ENCODE measurements at regions not wholly inside any gene's neighbourhood (a gene's known extent, or its start where the extent isn't known, plus 50 kb on each side); places are given as distances from the start of the nearest gene placed in this dataset.

DNA sequence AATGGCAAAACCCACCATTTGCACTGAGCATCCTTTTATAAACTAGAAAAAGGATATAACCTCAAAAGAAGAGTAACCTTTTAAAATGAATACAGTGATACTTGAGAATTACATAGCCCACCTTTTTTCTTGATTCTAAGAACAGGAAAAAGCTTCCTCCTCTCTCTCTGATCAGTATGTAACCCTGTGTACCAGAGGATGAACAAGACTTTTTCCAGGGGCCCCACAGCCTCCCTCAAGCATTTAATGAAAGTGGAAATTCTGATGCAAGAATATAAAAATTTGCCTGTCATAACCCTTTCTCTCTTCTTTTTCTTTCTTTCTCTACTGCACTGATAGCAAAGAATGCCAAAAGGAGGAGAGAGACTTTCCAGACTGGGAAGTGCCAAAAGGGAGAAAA lies 64.2 kb upstream of the BTN3A2 start:
- TF ChIP-seq, protein P1, sequence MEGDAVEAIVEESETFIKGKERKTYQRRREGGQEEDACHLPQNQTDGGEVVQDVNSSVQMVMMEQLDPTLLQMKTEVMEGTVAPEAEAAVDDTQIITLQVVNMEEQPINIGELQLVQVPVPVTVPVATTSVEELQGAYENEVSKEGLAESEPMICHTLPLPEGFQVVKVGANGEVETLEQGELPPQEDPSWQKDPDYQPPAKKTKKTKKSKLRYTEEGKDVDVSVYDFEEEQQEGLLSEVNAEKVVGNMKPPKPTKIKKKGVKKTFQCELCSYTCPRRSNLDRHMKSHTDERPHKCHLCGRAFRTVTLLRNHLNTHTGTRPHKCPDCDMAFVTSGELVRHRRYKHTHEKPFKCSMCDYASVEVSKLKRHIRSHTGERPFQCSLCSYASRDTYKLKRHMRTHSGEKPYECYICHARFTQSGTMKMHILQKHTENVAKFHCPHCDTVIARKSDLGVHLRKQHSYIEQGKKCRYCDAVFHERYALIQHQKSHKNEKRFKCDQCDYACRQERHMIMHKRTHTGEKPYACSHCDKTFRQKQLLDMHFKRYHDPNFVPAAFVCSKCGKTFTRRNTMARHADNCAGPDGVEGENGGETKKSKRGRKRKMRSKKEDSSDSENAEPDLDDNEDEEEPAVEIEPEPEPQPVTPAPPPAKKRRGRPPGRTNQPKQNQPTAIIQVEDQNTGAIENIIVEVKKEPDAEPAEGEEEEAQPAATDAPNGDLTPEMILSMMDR (IDR thresholded peaks at IDR 0.05), result no peak
- TF ChIP-seq POLR2A (IDR thresholded peaks at IDR 0.05), result no peak
